Colonic mucosa (tissue), 4 donors: ENCODE measurements at regions not wholly inside any gene's neighbourhood (a gene's known extent, or its start where the extent isn't known, plus 50 kb on each side); places are given as distances from the start of the nearest gene placed in this dataset.

Experiments
- DNase-seq: peaks from one replicate; pipeline ENCODE4 v3.0.0-alpha.2; 2020
- H3K27ac ChIP-seq: fragments of 200-600 bp; one replicate; pipeline ENCODE4 v1.8.0; 2021
- H3K27me3 ChIP-seq: fragments of 200-600 bp; one replicate; pipeline ENCODE4 v1.8.0; 2021
- H3K36me3 ChIP-seq: fragments of 200-600 bp; one replicate; pipeline ENCODE4 v1.8.0; 2021
- H3K4me1 ChIP-seq: fragments of 200-600 bp; one replicate; pipeline ENCODE4 v1.8.0; 2021; ENCODE audit warnings: mild to moderate bottlenecking
- H3K4me3 ChIP-seq: fragments of 200-600 bp; one replicate; pipeline ENCODE4 v1.8.0; 2021
- H3K9ac ChIP-seq, 2 donors: one replicate each; pipeline ENCODE4 v1.7.0; 2013; ENCODE audit warnings: control low read depth in 2 of 2, low read depth in 2 of 2, low read length in 2 of 2
- H3K9me3 ChIP-seq: fragments of 200-600 bp; one replicate; pipeline ENCODE4 v1.8.0; 2021
- intact Hi-C: fragments of 100-400 bp; cut with DNase I; formaldehyde crosslinking; loops from one replicate; pipeline ENCODE4 v1.14.1; 2022
- TF ChIP-seq, protein P1 (sequence below): fragments of 200-600 bp; IDR thresholded peaks from one replicate; pipeline ENCODE4 v1.8.0; 2022; ENCODE audit warnings: antibody characterized with exemption, mild to moderate bottlenecking
- donor health status: healthy.
- donor health status: DM: no; HTN: no; CAD: no.
- donor health status: DM: no; HTN: no; CAD: no.

DNA sequence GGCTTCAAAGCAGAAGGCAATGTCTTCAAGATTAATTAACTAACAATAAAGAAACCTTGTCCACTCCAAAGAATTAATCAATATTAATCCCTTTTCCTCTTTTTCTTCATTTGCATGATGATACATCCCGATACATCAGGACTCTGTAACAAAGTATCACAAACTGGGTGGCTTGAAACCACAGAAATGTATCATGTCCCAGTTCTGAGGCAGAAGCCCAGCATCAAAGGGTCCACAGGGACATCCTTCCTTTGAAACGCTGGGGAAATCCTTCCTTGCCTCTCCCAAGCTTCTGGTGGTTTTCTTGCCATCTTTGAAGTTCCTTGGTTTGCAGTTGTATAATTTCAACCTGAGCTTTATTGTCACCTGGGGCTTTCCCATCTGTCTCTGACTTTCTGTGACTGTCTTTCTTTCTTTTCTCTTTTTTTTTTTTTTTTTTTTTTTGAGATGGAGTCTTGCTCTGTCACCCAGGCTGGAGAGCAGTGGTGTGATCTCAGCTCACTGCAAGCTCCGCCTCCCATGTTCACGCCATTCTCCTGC lies 210.2 kb upstream of the ADARB2 start:
- Histone ChIP-seq H3K36me3 (no peaks in the 10 kb centered on the region), H3K9me3 (no peaks in the 10 kb centered on the region), H3K27ac (no peak overlapping the region), H3K4me1 (no peaks in the 10 kb centered on the region), H3K9ac (no peak overlapping the region), H3K4me3 (no peak overlapping the region), H3K27me3 (no peaks in the 10 kb centered on the region)
- TF ChIP-seq, protein P1, sequence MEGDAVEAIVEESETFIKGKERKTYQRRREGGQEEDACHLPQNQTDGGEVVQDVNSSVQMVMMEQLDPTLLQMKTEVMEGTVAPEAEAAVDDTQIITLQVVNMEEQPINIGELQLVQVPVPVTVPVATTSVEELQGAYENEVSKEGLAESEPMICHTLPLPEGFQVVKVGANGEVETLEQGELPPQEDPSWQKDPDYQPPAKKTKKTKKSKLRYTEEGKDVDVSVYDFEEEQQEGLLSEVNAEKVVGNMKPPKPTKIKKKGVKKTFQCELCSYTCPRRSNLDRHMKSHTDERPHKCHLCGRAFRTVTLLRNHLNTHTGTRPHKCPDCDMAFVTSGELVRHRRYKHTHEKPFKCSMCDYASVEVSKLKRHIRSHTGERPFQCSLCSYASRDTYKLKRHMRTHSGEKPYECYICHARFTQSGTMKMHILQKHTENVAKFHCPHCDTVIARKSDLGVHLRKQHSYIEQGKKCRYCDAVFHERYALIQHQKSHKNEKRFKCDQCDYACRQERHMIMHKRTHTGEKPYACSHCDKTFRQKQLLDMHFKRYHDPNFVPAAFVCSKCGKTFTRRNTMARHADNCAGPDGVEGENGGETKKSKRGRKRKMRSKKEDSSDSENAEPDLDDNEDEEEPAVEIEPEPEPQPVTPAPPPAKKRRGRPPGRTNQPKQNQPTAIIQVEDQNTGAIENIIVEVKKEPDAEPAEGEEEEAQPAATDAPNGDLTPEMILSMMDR: no peak
- intact Hi-C loops: no loop called here
- DNase-seq: no peak

DNA sequence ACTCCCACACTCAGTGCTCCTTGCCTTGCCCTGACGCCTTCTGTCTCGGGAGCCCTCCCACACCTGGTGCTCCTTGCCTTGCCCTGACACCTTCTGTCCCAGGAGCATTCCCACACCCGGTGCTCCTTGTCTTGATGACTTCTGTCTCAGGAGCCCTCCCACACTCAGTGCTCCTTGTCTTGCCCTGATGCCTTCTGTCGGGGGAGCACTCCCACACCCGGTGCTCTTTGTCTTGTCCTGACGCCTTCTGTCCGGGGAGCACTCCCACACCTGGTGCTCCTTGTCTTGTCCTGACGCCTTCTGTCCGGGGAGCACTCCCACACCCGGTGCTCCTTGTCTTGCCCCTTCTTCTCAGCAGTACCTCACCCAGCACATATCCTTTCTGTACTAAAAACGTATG lies 207.2 kb upstream of the ADARB2 start:
- H3K4me1 ChIP-seq: no peaks in the 10 kb centered on the region
- no peak overlapping the region for H3K27ac ChIP-seq
- no peak overlapping the region for H3K9ac ChIP-seq
- no peak for DNase-seq
- H3K4me3 ChIP-seq: no peak overlapping the region
- no peaks in the 10 kb centered on the region for H3K9me3 ChIP-seq
- TF ChIP-seq, protein P1: no peak
- intact Hi-C loops: no loop called here
- no peaks in the 10 kb centered on the region for H3K27me3 ChIP-seq
- no peaks in the 10 kb centered on the region for H3K36me3 ChIP-seq

GRCh38 chr10:1942478-1942877 lies 205.2 kb upstream of the ADARB2 start:
- Histone ChIP-seq H3K9ac (no peak overlapping the region), H3K27ac (no peak overlapping the region), H3K4me3 (no peak overlapping the region), H3K36me3 (no peaks in the 10 kb centered on the region), H3K4me1 (no peaks in the 10 kb centered on the region), H3K27me3 (no peaks in the 10 kb centered on the region), H3K9me3 (no peaks in the 10 kb centered on the region)
- intact Hi-C loops: no loop called here
- no peak for DNase-seq
- TF ChIP-seq, protein P1: no peak

DNA sequence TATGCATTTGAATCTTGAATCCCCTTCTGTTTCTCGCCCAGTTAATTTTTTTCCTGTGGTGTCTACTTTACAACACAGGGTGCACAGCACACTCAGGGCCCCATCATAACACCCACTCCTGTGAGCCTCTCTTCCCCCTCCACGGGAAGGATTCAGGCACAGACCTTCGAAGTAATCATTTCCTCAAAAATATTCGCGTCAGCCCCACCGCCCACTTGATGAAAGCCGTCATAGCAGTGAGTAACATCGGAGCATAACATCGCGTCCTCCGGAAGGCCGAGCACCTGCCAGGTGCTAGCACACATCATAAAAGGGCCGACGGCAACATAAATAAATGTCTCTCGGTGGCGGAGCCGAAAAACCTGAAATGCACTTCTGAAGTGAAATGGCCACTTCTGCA lies 201.7 kb upstream of the ADARB2 start:
- Histone ChIP-seq H3K27me3 (no peaks in the 10 kb centered on the region), H3K4me1 (no peaks in the 10 kb centered on the region), H3K4me3 (no peak overlapping the region), H3K27ac (no peak overlapping the region), H3K9me3 (no peaks in the 10 kb centered on the region), H3K36me3 (no peaks in the 10 kb centered on the region), H3K9ac (no peak overlapping the region)
- no peak for DNase-seq
- intact Hi-C loops: no loop called here
- TF ChIP-seq, protein P1: no peak

GRCh38 chr10:1938317-1938716 lies 201.0 kb upstream of the ADARB2 start:
- Histone ChIP-seq H3K4me1 (no peaks in the 10 kb centered on the region), H3K9me3 (no peaks in the 10 kb centered on the region), H3K9ac (no peak overlapping the region), H3K36me3 (no peaks in the 10 kb centered on the region), H3K27me3 (no peaks in the 10 kb centered on the region), H3K27ac (no peak overlapping the region), H3K4me3 (no peak overlapping the region)
- intact Hi-C loops: no loop called here
- TF ChIP-seq, protein P1: no peak
- DNase-seq: no peak
